Right atrium auricular region (tissue), 2 donors: ENCODE measurements at regions not wholly inside any gene's neighbourhood (a gene's known extent, or its start where the extent isn't known, plus 50 kb on each side); places are given as distances from the start of the nearest gene placed in this dataset.

Source experiments
- DNase-seq: peaks from one replicate; pipeline ENCODE4 v3.0.0-alpha.2; 2019; ENCODE audit warnings: low spot score
- H3K27ac ChIP-seq, 2 donors: fragments of 200-600 bp; sonication (generic); 1 replicate in 1 of 2; 2 replicates in 1 of 2; pipeline ENCODE4 v1.5.1; 2016 to 2019
- H3K27me3 ChIP-seq, 2 donors: fragments of 200-600 bp; sonication (generic); one replicate each; pipeline versions ENCODE4 v1.5.1 to v1.6.0; 2017 to 2019
- H3K36me3 ChIP-seq: fragments of 200-600 bp; sonication (generic); one replicate; pipeline ENCODE4 v1.5.1; 2016
- H3K4me1 ChIP-seq, 2 donors: fragments of 200-600 bp; sonication (generic); one replicate each; pipeline versions ENCODE4 v1.5.1 to v1.6.0; 2017 to 2019
- H3K4me3 ChIP-seq, 2 donors: fragments of 200-600 bp; sonication (generic); 1 replicate in 1 of 2; 2 replicates in 1 of 2; pipeline ENCODE4 v1.5.1; 2017 to 2019; ENCODE audit warnings: mild to moderate bottlenecking in 1 of 2, moderate library complexity in 1 of 2
- H3K9me3 ChIP-seq, 2 donors: fragments of 200-600 bp; sonication (generic); one replicate each; pipeline ENCODE4 v1.5.1; 2019
- CTCF ChIP-seq, 2 donors: fragments of 200-600 bp; sonication (generic); IDR thresholded peaks; one replicate each; pipeline ENCODE4 v1.5.1; 2019; ENCODE audit warnings: antibody characterized with exemption in 2 of 2

DNA sequence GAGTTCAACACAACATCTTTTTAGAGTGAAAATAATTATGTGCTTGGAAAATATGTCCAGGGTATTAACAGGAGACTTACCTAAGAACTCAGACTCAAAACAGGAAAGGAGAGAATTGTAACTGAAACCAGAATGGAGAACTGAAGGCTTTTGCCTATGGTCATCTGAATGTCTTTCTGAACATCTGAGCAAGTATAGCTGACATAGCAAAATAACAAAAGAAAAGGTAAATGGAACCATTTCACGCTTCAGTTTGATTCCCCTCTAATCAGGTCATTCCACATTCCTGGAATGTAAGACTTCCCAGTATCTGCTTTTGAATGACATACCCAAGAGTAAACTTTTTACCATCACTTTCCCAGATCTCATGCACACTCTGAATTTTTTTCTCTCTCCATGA is 500.4 kb upstream of the HS3ST1 start:
- no peaks in the 10 kb centered on the region for H3K9me3 ChIP-seq
- no peak for TF ChIP-seq CTCF (IDR thresholded peaks at IDR 0.05)
- H3K4me1 ChIP-seq, result no peaks in the 10 kb centered on the region
- H3K4me3 ChIP-seq, result no peak overlapping the region
- no peak for DNase-seq
- no peak overlapping the region for H3K27ac ChIP-seq
- H3K27me3 ChIP-seq, result no peaks in the 10 kb centered on the region
- H3K36me3 ChIP-seq, result no peaks in the 10 kb centered on the region

- TF ChIP-seq CTCF (IDR thresholded peaks at IDR 0.05), result no peak
- Histone ChIP-seq H3K4me3 (no peak overlapping the region), H3K9me3 (no peaks in the 10 kb centered on the region), H3K27me3 (no peaks in the 10 kb centered on the region), H3K36me3 (no peaks in the 10 kb centered on the region), H3K27ac (no peak overlapping the region), H3K4me1 (no peaks in the 10 kb centered on the region)
- no peak for DNase-seq
These were observed 490.6 kb upstream of the HS3ST1 start for GRCh38 chr4:11919316-11919715.

- Histone ChIP-seq H3K27me3 (no peaks in the 10 kb centered on the region), H3K4me3 (no peak overlapping the region), H3K9me3 (no peaks in the 10 kb centered on the region), H3K36me3 (no peaks in the 10 kb centered on the region), H3K27ac (no peak overlapping the region), H3K4me1 (no peaks in the 10 kb centered on the region)
- no peak for TF ChIP-seq CTCF (IDR thresholded peaks at IDR 0.05)
- DNase-seq, result no peak
These were observed 485.7 kb upstream of the HS3ST1 start for GRCh38 chr4:11914406-11914805.

- Histone ChIP-seq H3K4me1 (no peaks in the 10 kb centered on the region), H3K36me3 (no peaks in the 10 kb centered on the region), H3K4me3 (no peak overlapping the region), H3K9me3 (no peaks in the 10 kb centered on the region), H3K27ac (no peak overlapping the region), H3K27me3 (no peaks in the 10 kb centered on the region)
- no peak for DNase-seq
- no peak for TF ChIP-seq CTCF (IDR thresholded peaks at IDR 0.05)
These were observed 484.2 kb upstream of the HS3ST1 start for GRCh38 chr4:11912886-11913285.

GRCh38 chr4:11910812-11911211 is 482.1 kb upstream of the HS3ST1 start:
- no peak for TF ChIP-seq CTCF (IDR thresholded peaks at IDR 0.05)
- H3K36me3 ChIP-seq, result no peaks in the 10 kb centered on the region

DNA sequence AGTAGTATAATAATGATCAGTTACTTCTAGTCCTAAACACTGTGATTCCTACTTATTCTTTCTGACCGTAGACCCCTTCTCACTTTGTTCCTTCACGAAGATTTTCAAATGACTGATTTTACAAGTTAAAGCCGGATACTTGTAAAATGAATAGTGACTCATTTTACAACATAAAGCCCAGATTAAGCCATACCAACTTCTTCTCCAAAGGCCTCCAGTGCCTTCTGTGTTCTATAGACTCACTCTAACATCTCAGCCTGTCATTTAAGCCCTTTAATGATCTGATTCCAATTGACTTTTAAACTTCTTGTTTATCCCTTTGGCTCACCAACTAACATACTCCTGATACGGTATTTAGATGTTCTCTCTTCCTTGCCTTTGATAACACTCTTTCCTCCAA is 480.0 kb upstream of the HS3ST1 start:
- H3K4me3 ChIP-seq, result no peak overlapping the region
- H3K9me3 ChIP-seq, result no peaks in the 10 kb centered on the region
- no peak for DNase-seq
- H3K4me1 ChIP-seq, result peaks cover 0 to 18% of the 10 kb centered on the region in 2 donors
- no peak for TF ChIP-seq CTCF (IDR thresholded peaks at IDR 0.05)
- no peaks in the 10 kb centered on the region for H3K27me3 ChIP-seq
- H3K27ac ChIP-seq, result no peak overlapping the region
- no peaks in the 10 kb centered on the region for H3K36me3 ChIP-seq

More at GRCh38 chr4:11910812-11911211, 482.1 kb upstream of the HS3ST1 start:
- no peaks in the 10 kb centered on the region for H3K9me3 ChIP-seq
- no peaks in the 10 kb centered on the region for H3K27me3 ChIP-seq
- H3K27ac ChIP-seq, result no peak overlapping the region
- no peaks in the 10 kb centered on the region for H3K4me1 ChIP-seq
- no peak for DNase-seq
- H3K4me3 ChIP-seq, result no peak overlapping the region
